ENCODE measurements at regions not wholly inside any gene's neighbourhood (a gene's known extent, or its start where the extent isn't known, plus 50 kb on each side); places are given as distances from the start of the nearest gene placed in this dataset.

DNA sequence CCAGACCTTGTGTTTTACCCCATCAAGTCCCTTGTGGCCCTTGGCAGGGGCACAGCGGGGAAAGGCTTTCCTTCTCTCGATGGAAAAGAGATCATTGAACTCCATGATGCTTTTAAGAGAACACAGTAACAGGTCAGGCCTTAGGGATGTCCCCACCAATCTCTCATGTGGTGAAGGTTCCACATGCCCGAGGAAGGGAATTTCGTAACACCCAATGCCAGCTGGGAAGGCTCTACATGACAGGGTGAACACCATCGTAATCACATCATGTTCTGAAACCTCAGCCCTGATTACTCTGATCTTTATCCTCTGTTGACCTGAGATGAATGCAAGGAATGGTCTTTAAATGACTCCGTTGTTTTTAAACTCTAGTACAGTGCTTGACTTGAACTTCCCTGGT lies 105.5 kb upstream of the SPAG17 start:
- TF ChIP-seq, protein P1, sequence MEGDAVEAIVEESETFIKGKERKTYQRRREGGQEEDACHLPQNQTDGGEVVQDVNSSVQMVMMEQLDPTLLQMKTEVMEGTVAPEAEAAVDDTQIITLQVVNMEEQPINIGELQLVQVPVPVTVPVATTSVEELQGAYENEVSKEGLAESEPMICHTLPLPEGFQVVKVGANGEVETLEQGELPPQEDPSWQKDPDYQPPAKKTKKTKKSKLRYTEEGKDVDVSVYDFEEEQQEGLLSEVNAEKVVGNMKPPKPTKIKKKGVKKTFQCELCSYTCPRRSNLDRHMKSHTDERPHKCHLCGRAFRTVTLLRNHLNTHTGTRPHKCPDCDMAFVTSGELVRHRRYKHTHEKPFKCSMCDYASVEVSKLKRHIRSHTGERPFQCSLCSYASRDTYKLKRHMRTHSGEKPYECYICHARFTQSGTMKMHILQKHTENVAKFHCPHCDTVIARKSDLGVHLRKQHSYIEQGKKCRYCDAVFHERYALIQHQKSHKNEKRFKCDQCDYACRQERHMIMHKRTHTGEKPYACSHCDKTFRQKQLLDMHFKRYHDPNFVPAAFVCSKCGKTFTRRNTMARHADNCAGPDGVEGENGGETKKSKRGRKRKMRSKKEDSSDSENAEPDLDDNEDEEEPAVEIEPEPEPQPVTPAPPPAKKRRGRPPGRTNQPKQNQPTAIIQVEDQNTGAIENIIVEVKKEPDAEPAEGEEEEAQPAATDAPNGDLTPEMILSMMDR (IDR thresholded peaks at IDR 0.05), result no peak
- no peak for TF ChIP-seq POLR2A (IDR thresholded peaks at IDR 0.05)
